ENCODE measurements at regions not wholly inside any gene's neighbourhood (a gene's known extent, or its start where the extent isn't known, plus 50 kb on each side); places are given as distances from the start of the nearest gene placed in this dataset.

DNA sequence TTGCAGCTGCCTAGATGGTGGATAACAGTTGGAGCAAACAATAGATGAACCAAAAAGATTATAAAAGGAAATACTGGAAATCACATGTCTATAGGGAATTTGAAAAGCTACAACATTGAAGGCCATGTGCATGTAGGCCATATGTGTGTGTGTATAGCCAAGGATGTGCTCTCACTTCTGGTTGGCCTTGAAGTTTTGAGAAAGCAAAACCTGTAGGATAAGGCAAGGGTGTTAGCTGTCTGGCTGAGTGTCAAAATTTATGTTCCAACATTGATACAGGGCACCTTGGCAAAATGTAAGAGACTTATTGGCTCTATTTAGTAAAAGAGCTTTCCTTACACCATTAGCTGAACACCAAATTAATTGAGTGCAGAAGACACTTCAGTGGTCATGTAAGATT is 1723.6 kb upstream of the PCDH20 start:
- Histone ChIP-seq H3K4me1 (ENCODE audit: insufficient read depth, low read length) (no peaks in the 10 kb centered on the region), H2AFZ (ENCODE audit: low read length) (no peak overlapping the region), H3K79me2 (ENCODE audit: insufficient read depth, low read length) (no peaks in the 10 kb centered on the region), H3T11ph (ENCODE audit: low read length) (no peak overlapping the region), H2BK15ac (ENCODE audit: low read depth, low read length) (no peak overlapping the region), H2BK20ac (ENCODE audit: low read depth, low read length, poor library complexity, severe bottlenecking) (no peak overlapping the region), H4K8ac (replicated peaks; ENCODE audit: insufficient read length, low read depth, low read length) (no peak overlapping the region), H3K23ac (ENCODE audit: insufficient read length, low read depth, low read length) (no peak overlapping the region), H2BK12ac (ENCODE audit: insufficient read length, low read depth, low read length) (no peak overlapping the region), H3K9ac (ENCODE audit: extremely low read depth, insufficient read length, low read length) (no peak overlapping the region), H3K18ac (ENCODE audit: insufficient read length, low read depth, low read length) (no peak overlapping the region), H3K27ac (ENCODE audit: insufficient read length, low read depth, low read length) (no peak overlapping the region), H2BK120ac (ENCODE audit: low read depth, low read length, poor library complexity, severe bottlenecking) (no peak overlapping the region), H3K79me1 (ENCODE audit: insufficient read depth, low read depth, low read length, poor library complexity, severe bottlenecking) (no peaks in the 10 kb centered on the region), H4K91ac (ENCODE audit: insufficient read length, low read depth, low read length) (no peak overlapping the region), H3K14ac (ENCODE audit: insufficient read depth, low read length) (no peak overlapping the region), H3K4ac (ENCODE audit: low read depth, low read length) (no peak overlapping the region), H3K4me2 (ENCODE audit: insufficient read depth, insufficient read length, low read length) (no peak overlapping the region), H4K20me1 (ENCODE audit: control insufficient read depth, insufficient read depth, insufficient read length) (no peaks in the 10 kb centered on the region), H2BK5ac (ENCODE audit: insufficient read length, low read length) (no peak overlapping the region), H4K5ac (ENCODE audit: insufficient read length, low read depth, low read length) (no peak overlapping the region), H3K23me2 (ENCODE audit: insufficient read length, low read depth, low read length, poor library complexity, severe bottlenecking) (no peaks in the 10 kb centered on the region), H2AK5ac (ENCODE audit: insufficient read length, low read length) (no peak overlapping the region), H3K56ac (ENCODE audit: insufficient read length, low read depth, low read length) (no peak overlapping the region), H3K9me3 (ENCODE audit: control insufficient read depth, low read depth, low read length) (no peaks in the 10 kb centered on the region), H3K27me3 (ENCODE audit: insufficient read depth, low read length) (no peaks in the 10 kb centered on the region)
- no peak overlapping the region; a peak in 1 of 7 replicates for H3K27ac Mint-ChIP-seq
- no peaks in the 10 kb centered on the region for H3K9me3 Mint-ChIP-seq
- no peaks in the 10 kb centered on the region for H3K4me1 Mint-ChIP-seq
- TF ChIP-seq, protein P1, sequence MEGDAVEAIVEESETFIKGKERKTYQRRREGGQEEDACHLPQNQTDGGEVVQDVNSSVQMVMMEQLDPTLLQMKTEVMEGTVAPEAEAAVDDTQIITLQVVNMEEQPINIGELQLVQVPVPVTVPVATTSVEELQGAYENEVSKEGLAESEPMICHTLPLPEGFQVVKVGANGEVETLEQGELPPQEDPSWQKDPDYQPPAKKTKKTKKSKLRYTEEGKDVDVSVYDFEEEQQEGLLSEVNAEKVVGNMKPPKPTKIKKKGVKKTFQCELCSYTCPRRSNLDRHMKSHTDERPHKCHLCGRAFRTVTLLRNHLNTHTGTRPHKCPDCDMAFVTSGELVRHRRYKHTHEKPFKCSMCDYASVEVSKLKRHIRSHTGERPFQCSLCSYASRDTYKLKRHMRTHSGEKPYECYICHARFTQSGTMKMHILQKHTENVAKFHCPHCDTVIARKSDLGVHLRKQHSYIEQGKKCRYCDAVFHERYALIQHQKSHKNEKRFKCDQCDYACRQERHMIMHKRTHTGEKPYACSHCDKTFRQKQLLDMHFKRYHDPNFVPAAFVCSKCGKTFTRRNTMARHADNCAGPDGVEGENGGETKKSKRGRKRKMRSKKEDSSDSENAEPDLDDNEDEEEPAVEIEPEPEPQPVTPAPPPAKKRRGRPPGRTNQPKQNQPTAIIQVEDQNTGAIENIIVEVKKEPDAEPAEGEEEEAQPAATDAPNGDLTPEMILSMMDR (conservative IDR thresholded peaks at IDR 0.05) = no peak
- H3K27me3 Mint-ChIP-seq (ENCODE audit: low read depth) = no peaks in the 10 kb centered on the region
- no peak for DNase-seq
- no peaks in the 10 kb centered on the region; a peak in 1 of 7 replicates for H3K36me3 Mint-ChIP-seq (ENCODE audit: insufficient read depth in 1 of 3, low read depth in 3 of 3)
- H3K4me3 Mint-ChIP-seq = no peak overlapping the region
